ENCODE measurements at regions not wholly inside any gene's neighbourhood (a gene's known extent, or its start where the extent isn't known, plus 50 kb on each side); places are given as distances from the start of the nearest gene placed in this dataset.
A peak's percentile ranks its signal among the peaks of the same experiment; 100 is the strongest.

DNA sequence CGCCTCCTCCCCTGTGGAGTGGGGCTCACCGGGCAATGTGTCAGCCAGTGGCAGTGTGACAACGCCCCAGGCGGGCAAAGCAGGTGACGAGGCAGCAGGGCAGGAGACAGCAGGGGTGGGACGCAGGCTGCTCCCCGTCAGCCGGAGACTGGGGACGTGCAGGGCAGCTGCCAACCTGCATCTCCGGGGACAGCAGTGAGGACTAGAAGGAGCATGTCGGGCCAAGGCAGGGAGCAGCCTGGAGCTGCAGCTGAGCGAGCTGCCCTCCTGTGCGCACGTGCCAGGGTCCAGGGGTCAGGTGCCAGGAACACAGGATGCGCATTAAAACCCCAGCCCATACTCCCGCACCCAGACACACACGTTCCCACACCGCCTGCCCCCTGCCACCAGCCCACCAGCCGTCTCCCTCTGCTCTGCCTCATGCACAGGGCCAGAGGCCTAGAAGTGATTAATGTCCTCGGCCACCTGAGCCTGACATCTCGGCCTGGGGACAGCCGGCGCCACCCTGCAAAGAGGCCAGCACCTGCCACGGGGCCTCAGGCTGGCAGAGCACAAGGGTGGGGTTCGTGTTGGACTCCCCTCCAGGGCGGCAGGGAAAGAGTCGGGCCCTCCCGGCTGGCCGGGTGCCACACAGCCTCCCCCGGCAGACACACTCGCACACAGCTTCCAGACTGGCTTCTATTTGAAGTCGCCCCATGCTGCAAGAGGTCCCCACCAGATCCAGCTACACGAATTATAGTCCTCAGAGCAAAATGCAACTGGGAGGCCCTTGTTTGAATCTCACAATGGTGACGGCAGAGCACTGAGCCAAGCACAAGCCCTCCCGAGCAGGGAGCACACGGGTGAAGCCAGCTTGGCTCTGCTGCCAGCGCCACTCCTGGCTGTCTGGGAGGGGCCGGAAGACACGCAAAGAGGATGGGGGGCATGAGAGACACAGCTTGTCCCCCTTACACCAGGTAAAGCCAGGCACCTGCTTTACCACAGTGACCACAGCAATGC is 90.4 kb downstream of the RBFOX3 start:
- no peak for DNase-seq

DNA sequence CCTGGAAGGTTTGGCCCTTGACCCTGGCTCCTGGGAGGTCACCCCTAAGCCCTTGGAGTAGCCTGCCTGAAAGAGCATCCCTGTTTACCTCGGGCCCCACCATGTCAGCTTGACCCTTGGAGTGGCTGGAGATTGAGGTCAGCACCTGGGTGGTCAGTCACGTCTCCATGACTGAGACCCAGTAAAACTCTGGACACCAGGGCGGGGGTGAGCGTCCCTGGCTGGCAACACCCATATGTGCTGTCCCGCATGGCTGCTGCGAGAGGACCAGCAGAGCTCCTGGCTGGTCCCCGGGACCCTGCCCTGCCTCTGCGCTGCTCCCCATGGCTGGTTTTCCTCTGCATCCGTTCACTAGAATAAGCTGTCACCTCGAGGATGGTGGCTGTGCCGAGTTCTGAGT is 91.2 kb downstream of the RBFOX3 start:
- no peak for DNase-seq

GRCh38 chr17:79518585-79519523 is 92.0 kb downstream of the RBFOX3 start:
- no peak for DNase-seq

GRCh38 chr17:79517827-79518584 is 92.8 kb downstream of the RBFOX3 start:
- DNase-seq, result peak; percentile 4

GRCh38 chr17:79515646-79516571 is 94.9 kb downstream of the RBFOX3 start:
- no peak for DNase-seq

GRCh38 chr17:79515110-79515509 is 95.7 kb downstream of the RBFOX3 start:
- no peak for DNase-seq

DNA sequence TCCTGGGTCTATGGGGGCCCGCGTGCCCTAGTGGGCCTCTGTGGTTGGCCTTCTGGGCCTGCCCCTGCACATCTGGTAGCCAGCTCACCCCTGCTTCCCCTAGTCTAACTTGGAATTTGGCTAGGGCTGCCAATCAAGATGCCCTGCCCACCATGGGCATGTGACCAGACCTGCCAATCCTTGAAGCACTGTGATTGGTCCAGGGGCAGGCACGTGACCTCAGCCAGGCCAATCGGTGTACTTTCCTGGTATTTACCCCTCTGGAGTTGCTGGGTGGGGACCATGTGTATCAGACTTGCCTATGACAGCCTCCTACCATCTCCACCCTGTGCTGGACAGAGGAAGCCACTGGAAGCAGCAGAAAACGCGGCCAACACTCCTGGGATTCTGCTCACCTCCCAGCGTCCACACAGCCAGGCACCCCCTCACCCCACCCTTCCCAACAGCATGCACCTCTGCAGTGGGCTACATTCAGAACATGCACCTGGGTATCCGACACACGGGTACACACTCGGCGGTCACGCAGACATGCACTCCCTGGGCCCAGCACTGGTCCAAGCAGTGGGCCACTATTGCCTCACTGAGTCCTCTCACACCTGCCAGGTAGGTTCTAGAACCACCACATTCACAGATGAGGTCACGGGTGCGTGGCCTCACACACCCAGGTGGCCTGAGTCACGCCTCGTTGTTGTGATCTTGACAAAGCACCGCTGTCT is 96.9 kb downstream of the RBFOX3 start:
- no peak for DNase-seq

DNA sequence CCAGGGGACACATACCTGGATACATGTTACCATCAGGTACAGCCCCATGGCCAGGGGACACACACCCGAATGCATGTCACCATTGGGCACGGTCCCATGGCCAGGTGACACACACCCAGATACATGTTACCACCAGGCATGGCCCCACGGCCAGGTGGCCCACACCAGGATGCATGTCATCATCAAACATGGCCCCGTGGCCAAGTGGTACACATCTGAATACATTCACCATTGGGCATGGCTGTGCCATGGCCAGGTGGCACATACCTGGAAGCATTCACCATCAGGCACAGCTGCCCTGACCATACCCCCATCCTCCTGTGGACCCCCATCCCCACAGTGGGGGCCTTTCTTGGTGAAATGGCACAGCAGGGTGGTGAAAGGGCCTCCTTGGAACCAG is 97.6 kb downstream of the RBFOX3 start:
- no peak for DNase-seq

DNA sequence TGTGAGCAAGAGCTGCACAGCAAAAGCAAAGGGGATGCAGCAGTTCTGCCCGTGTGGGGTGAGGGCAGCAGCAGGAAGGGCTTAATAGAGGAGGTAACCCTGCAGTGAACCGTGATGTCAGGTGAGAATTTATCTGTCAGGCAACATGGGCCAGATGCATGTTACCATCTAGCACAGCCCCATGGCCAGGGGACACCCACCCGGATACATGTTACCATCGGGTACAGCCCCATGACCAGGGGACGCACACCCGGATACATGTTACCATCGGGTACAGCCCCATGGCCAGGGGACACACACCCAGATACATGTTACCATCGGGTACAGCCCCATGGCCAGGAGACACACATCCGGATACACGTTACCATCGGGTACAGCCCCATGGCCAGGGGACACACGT is 99.4 kb downstream of the RBFOX3 start:
- no peak for DNase-seq

- DNase-seq, result no peak
Measured at GRCh38 chr17:79510071-79510470, 100.8 kb downstream of the RBFOX3 start.

DNA sequence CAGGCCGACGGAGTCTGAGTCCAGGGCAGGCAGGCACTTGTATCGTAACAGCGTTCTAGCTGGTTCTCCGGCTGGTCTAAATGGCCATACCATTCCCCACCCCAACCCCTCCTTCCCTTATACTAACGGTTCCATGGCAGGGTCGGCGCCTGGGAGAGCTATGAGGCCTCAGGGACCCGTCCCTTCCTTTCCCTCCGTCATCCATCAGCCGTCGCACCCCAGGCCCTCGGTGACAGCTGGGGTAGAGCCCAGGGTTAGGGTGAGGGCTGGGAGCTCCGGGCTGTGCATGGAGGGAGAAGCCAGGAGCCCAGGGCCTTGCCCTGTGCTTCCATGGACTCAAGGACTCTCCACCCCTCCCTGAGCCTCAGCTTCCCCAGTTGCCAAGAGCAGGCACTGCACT is 101.4 kb downstream of the RBFOX3 start:
- no peak for DNase-seq

DNA sequence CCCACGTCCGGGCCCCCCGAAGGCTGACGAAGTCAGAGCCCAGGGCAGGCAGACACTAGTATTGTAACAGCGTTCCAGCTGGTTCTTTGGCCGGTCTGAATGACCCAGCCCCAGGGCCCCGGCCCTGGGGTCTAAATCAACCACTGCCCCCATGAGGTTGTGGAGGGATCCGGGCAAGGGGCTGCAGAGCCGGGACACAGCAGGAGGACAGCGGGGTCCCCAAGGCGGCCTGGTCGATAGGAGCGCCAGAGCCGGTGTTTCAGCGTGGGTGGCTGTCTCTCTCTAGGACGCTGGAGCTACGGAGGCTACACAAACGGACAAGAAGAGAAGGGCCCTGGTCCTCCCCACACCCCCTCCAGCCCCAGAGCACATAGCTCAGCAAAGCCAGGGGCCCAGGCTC is 101.8 kb downstream of the RBFOX3 start:
- DNase-seq, result no peak

DNA sequence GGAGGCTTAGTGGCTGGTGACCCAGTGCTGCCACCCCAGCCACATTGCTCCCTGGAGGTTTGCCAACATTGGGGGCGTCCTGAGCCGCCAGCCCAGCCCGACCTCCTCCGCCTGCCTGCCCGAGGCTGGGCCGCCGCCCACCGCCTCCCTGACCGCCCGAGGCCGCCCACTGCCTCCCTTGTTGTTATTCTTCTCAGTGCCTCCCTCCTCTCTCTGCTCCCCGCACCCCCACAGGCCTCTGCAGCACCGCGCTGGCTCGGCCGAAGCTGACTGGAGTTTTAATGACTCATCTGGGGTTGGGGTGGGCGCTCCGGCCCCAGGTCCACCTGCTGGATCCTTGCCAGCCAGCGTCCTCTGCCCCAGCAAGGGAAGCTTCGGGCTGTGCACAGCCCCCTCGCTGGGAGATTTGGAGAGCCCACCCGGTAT is 102.5 kb downstream of the RBFOX3 start:
- no peak for DNase-seq

DNA sequence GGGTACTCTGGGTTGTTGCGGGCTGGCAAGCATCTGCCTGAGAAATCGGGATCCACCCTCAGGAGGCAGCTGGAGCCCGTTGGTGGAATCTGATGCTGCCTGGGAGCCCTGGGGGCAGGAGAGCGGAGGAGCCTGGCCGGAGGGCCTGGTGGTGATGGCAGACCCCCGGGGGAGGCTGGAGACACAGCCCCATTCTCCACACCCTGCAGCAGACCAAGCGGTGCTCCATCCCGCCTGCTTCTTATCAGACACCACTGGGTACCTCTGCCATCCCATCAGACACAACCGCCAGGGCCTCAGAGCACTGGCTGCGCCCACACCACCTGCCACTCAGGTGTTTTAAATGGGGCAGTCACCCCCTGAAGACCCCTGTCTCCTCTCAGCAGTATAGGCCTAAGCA is 103.9 kb downstream of the RBFOX3 start:
- no peak for DNase-seq

DNA sequence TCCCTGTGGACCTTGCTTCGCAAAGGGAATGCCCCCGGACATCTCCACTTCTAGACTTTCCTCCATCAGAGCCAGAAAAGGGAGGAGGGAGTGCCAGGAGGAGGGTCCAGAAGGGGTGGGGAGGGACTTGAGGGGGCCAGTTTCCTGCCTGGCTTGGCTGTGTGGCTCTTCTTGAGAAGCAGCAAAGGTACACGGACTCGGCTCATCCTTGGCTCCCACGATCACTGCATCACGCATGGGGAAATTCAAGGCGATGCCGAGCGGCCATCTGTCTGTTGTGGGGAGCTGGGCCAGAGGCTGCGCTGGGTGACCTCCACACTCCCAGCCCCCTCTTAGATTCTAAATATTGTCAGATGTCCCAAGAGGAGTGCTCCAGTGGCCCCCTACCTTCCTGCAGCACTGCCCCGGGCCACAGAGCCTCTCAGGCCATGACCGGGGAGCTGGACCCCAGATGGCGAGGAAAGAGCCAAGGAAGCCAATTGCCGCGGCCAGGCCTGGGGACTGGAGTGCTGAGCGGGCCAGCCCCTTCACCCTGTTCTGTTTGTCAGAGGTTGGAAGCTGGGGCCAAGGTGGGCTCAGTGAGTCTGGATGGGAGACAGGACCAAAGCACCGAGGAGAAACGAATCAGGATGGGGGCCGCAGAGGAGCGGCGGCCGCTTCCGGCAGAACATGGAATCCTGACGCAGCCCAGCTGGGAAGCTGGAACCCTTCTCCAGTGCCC is 104.5 kb downstream of the RBFOX3 start:
- DNase-seq, result no peak

DNA sequence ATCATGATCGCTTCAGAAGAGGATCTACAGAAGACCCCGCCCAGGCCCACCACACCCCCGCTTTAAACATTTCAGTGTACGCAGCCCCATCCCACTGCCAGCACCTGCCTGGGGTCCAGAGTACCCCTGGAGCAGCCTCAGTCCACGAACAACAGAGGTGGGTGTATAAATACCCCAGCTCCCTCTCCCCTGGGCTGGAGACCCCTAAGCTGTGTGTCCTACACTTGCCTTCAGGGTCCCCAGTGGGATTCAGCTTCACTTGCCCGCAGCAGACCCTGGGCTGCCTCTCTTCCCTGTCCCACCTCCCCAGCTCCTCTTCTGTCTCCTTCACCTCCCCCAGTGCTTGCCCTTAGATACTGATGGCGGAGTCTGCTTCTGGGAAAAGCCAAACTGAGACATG is 105.7 kb downstream of the RBFOX3 start:
- DNase-seq, result no peak

DNA sequence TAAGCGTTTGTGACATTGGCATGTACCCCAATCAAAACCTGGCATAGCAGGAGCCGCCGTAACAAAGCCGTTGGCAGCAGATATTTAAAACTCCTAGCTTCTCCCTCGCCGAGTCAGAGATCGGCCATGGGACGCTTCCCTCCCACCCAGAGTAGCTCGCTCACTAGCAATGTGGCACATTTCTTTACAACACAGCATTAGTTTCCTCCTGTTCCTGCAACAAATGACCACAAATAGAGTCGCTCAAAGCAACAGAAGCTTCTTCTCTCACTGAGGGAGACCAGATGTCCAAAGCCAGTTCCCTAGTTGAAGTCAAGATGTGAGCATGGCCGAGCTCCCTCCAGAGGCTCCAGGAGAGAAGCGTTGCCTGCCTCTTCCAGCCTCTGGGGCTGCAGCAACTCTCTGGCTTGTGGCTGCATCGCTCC is 106.7 kb downstream of the RBFOX3 start:
- DNase-seq, result no peak

- no peak for DNase-seq
Measured at GRCh38 chr17:79503126-79503839, 107.6 kb downstream of the RBFOX3 start.

- DNase-seq, result no peak
Measured at GRCh38 chr17:79501910-79502309, 108.9 kb downstream of the RBFOX3 start.
